ENCODE measurements at regions not wholly inside any gene's neighbourhood (a gene's known extent, or its start where the extent isn't known, plus 50 kb on each side); places are given as distances from the start of the nearest gene placed in this dataset.

GRCh38 chr4:108567831-108568230, 52.5 kb upstream of the RPL34 start:
- no peak for DNase-seq (ENCODE audit: low spot score)

DNA sequence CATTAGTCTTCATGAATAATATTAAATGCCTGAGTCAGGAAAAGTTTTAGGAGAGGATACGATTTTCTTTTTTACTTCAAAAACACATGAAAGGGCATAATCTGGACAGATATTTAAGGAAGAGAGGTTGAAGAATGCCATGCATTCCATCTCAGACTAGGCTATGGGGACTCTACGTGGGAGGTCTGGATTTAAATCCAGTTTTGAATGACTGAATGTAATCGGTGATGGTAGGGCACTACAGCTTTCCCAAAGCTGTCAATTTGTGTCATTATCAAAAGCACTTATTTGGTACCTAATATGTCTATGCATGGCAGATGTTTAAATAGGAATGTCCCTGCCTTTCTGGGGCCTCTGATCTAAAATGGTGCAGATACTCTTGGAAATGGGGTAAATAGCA, 59.3 kb upstream of the RPL34 start:
- no peak for DNase-seq (ENCODE audit: low spot score)

GRCh38 chr4:108560616-108561015, 59.8 kb upstream of the RPL34 start:
- DNase-seq (ENCODE audit: low spot score): no peak

- DNase-seq (ENCODE audit: low spot score): no peak
Observed at GRCh38 chr4:108559911-108560310, 60.5 kb upstream of the RPL34 start.

DNA sequence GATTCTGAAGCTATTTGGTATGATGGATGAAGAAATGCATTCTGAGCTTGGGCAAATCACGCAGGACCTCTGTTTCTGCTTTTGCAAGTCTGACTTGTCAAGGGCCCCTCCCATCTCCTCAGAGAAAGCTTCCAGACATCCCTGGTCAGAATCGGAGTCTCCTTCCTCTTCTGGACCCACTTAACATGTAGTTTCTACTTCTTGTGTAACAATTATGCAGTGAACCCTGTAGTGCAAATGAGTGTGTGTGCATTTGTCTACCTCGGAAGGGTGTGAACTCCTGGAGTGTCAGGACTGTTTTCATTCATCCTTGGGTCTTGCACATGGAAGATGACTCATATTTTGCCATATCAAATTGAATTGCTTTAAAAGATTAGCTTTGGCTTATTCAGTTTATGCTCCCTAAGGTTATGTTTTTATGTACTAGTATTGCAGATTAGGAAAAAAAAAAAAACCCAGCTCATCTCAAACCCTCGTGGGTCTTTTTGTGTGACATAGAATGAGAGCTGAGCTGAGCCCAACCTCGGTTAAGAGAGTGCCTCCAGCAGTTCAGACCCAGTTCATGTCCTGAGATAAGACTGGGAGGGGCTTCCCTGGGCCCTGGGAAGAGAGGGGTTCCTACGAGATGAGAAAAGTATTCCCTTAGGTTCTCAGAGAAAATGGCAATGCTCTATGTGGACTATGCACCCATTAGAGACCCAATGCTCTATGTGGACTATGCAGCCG, 61.1 kb upstream of the RPL34 start:
- no peak for DNase-seq (ENCODE audit: low spot score)

- DNase-seq (ENCODE audit: low spot score): no peak
Observed at GRCh38 chr4:108556588-108557200, 63.7 kb upstream of the RPL34 start.

DNA sequence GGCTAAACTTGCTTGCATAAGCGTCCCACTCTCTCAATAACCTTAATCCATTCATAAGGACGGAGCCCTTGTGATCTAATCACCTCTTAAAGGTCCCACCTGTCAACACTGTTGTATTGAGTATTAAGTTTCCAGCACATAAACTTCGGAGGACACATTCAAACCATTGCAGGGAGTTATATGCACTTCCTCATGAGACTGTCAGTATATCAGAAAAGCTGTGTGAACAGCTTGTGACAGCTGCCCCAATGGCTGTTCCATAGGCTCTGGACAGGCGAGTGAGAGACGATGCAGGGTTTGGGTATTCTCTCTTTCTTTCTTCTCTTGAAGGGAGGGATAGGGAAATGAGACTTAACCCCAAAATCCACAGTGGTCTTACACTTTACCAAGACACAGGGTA, 64.2 kb upstream of the RPL34 start:
- no peak for DNase-seq (ENCODE audit: low spot score)

GRCh38 chr4:108555701-108556100, 64.7 kb upstream of the RPL34 start:
- DNase-seq (ENCODE audit: low spot score): no peak

DNA sequence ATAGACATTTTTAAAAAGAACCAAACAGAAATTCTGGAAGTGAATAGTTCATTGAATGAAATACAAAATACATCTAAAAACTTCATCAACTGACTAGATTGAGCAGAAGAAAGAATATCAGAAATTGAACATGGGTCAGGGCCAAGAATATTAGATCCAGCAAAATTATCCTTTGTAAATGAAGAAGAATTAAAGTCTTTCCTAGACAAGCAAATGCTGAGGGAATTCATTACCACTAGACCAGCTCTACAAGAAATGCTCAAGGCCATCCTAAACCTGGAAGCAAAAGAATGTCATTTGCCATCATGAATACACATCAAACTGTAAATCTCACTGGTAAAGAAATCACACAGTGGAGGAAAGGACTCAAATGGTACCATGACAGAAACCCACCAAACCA, 72.7 kb upstream of the RPL34 start:
- no peak for DNase-seq (ENCODE audit: low spot score)

DNA sequence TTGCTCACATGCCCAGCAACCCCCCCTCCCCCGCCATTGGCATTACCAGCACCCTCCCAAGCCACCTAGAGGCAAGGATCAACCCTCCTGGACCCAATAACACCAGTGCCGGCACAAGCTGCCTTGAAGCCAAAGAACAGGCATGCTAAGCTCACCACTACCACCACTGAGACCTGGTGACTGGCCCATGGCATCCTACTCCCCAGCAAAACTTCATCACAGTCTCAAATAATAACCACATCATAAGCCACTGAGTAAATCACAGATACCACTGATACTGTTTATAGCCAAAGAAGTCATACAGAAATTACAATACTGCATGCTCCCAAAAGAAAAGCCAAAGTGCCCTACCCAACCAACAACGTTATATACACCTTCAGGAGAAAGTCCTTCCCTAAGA, 73.6 kb upstream of the RPL34 start:
- no peak for DNase-seq (ENCODE audit: low spot score)

GRCh38 chr4:108544481-108544880, 75.9 kb upstream of the RPL34 start:
- no peak for DNase-seq (ENCODE audit: low spot score)

DNA sequence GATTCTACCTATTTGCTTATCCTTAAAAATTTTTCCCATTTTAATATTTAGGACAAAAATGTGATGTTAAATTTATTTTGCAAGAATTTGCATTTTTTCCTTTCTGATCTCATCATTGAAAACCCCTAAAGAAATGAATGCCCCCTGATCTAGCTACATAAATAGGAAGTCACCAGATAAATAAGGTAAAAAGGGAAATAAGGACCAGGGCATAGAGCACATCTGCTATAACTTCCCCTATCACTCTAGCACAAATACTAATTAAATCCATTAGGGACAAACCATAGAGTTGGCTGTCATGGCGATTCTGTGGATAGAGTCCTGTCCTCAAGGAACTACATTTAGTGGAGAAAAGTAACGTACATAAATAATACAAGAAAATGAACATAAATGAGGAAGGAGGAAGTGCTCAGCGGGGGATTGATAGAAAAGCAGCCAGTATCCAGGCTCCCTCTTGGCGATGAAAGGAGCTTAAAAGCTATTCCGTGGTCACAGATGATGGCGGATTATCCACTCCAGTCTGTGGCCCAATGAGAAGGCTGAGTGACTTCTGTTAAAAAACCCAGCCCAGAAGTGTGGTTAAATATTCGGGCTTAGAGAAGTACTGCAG, 76.9 kb upstream of the RPL34 start:
- no peak for DNase-seq (ENCODE audit: low spot score)

DNA sequence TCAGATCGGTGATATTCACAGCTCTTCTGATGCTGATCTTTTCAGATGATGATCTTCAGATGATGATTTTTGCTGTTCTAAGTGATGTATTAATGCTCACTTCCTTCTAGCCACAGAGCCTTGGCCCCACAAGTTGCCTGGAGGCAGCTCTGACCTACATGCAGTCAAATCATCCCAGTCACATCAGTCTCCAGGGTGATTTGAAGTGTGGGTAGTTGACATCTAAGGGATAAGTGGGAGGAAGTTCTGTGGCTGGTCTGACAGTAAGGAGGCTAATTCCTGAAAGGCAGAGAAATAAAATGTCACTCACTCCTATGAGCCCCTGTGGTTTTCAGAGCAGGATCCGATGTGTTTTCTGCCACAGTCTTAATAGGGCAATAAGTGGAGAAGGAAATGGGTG, 79.8 kb upstream of the RPL34 start:
- no peak for DNase-seq (ENCODE audit: low spot score)

DNA sequence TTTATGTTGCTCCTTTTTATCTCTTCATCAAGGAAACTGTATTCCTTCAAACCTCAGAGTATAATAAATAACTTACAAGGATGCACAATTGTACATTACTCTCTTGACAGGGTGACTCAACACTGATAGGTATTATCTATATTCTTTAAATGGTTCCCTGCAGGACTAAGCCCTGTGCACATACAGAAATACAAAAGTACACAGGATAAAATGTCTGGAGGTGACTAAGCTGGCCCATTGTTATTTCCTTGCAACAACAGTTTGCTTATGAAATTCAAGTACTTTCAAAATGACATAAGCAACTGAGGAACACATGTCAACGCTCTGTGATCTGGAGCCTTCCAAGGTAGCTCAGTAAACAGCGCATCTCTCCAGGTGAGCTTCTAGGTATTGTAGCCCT, 83.8 kb upstream of the RPL34 start:
- no peak for DNase-seq (ENCODE audit: low spot score)

- DNase-seq (ENCODE audit: low spot score): no peak
Observed at GRCh38 chr4:108535757-108536156, 84.6 kb upstream of the RPL34 start.

- no peak for DNase-seq (ENCODE audit: low spot score)
Observed at GRCh38 chr4:108533876-108534275, 86.5 kb upstream of the RPL34 start.

- DNase-seq (ENCODE audit: low spot score): no peak
Observed at GRCh38 chr4:108533245-108533844, 87.0 kb upstream of the RPL34 start.

- no peak for DNase-seq (ENCODE audit: low spot score)
Observed at GRCh38 chr4:108532738-108533137, 87.6 kb upstream of the RPL34 start.

DNA sequence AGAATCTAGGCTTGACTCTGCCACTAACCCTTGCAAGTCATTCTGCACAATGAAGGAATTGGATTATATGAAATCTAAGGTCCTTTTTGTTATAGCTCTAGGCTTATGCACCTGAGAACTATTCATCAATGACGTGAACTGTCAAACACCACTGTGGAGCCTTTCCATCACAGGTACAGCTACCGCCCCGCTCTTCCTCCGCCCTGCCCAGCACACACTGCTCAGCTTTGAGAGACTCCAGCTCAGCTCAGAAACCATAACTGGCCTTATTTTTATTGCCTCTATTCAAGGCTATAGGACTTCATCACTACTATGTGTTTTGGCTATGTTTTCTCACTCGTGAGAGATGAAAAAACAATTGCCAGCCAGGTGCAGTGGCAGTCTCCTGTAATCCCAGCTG, 88.2 kb upstream of the RPL34 start:
- no peak for DNase-seq (ENCODE audit: low spot score)

GRCh38 chr4:108531461-108531860, 88.9 kb upstream of the RPL34 start:
- DNase-seq (ENCODE audit: low spot score): no peak

- DNase-seq (ENCODE audit: low spot score): no peak
Observed at GRCh38 chr4:108529984-108530905, 90.1 kb upstream of the RPL34 start.

DNA sequence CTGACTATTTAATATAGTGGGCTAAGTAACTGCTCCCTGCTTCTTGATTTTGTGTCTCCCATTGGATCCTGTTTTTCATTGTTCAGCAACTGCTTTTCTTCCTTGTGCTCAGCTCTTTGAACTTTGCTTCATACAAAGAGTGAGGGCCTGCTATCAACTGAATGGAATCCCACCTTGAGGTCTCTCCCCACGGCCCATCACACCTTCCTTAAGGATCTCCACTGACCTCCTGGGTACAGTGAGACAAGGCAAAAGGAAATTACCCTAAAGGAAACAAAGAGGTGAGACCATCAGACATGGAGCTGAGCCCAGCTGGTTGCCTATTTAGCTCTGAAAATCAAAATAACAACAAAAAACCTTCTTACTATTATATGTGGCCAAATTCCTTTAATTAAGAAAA, 91.3 kb upstream of the RPL34 start:
- DNase-seq (ENCODE audit: low spot score): no peak
